Thyroid gland (tissue), 4 donors: ENCODE measurements at regions not wholly inside any gene's neighbourhood (a gene's known extent, or its start where the extent isn't known, plus 50 kb on each side); places are given as distances from the start of the nearest gene placed in this dataset.

Experiments
- DNase-seq, 2 donors: peaks; one replicate each; pipeline ENCODE4 v3.0.0-alpha.2; 2019
- H3K27ac ChIP-seq, 3 donors: fragments of 200-600 bp; sonication (generic); 1 replicate in 2 of 3; 2 replicates in 1 of 3; pipeline ENCODE4 v1.5.1; 2016 to 2019; ENCODE audit warnings: mild to moderate bottlenecking in 1 of 3, moderate library complexity in 1 of 3
- H3K27me3 ChIP-seq: fragments of 200-600 bp; sonication (generic); one replicate; pipeline ENCODE4 v1.5.1; 2019
- H3K36me3 ChIP-seq, 2 donors: fragments of 200-600 bp; sonication (generic); one replicate each; pipeline ENCODE4 v1.5.1; 2016 to 2019
- H3K4me1 ChIP-seq, 2 donors: fragments of 200-600 bp; sonication (generic); one replicate each; pipeline ENCODE4 v1.5.1; 2017 to 2019
- H3K4me3 ChIP-seq, 3 donors: fragments of 200-600 bp; sonication (generic); replicated peaks in 1 of 3; 1 replicate in 2 of 3; 2 replicates in 1 of 3; pipeline ENCODE4 v1.5.1; 2016; ENCODE audit warnings: mild to moderate bottlenecking in 1 of 3
- H3K9me3 ChIP-seq: fragments of 200-600 bp; sonication (generic); one replicate; pipeline ENCODE4 v1.5.1; 2017
- CTCF ChIP-seq, 6 experiments: fragments of 200-600 bp in 3 of 6; fragments of 450-650 bp in 3 of 6; sonication (generic) in 3 of 6; IDR thresholded peaks; one replicate each; pipeline ENCODE4 v1.5.1; 2016 to 2019; ENCODE audit warnings: antibody characterized with exemption in 6 of 6, mild to moderate bottlenecking in 2 of 6, inconsistent platforms in 1 of 6, moderate library complexity in 1 of 6
- POLR2A ChIP-seq, 2 donors: fragments of 450-650 bp; IDR thresholded peaks; one replicate each; pipeline ENCODE4 v1.6.1; 2017; ENCODE audit warnings: antibody characterized with exemption in 2 of 2, mild to moderate bottlenecking in 2 of 2, moderate library complexity in 1 of 2
- WGBS, 2 donors: methylation state at CpG; one replicate each; pipeline ENCODE4 v1.1.5; 2017; 5-methylcytosine and 5-hydroxymethylcytosine counted together
- intact Hi-C: fragments of 100-400 bp; cut with DNase I; formaldehyde crosslinking; loops from one replicate; pipeline ENCODE4 v1.15.1; 2023

- Histone ChIP-seq H3K9me3 (no peaks in the 10 kb centered on the region), H3K4me1 (peaks cover 0 to 15% of the 10 kb centered on the region in 2 donors), H3K27me3 (no peaks in the 10 kb centered on the region), H3K36me3 (no peaks in the 10 kb centered on the region), H3K27ac (no peak overlapping the region), H3K4me3 (no peak overlapping the region)
- WGBS, 2 donors = 90 to 94% methylated on average over 19 to 20 of the region's 21 CpGs
- intact Hi-C loops = no loop called here
- no peak for TF ChIP-seq POLR2A (IDR thresholded peaks at IDR 0.05)
- TF ChIP-seq CTCF (IDR thresholded peaks at IDR 0.05) = no peak
- no peak for DNase-seq
These were observed 132.5 kb downstream of the OLFM1 start for GRCh38 chr9:135219676-135220600.

GRCh38 chr9:135220601-135221575 lies 133.4 kb downstream of the OLFM1 start:
- Histone ChIP-seq H3K4me1 (peaks cover 0 to 10% of the 10 kb centered on the region in 2 donors), H3K4me3 (no peak overlapping the region), H3K36me3 (no peaks in the 10 kb centered on the region), H3K27me3 (no peaks in the 10 kb centered on the region), H3K27ac (no peak overlapping the region), H3K9me3 (no peaks in the 10 kb centered on the region)
- TF ChIP-seq CTCF (IDR thresholded peaks at IDR 0.05) = no peak
- TF ChIP-seq POLR2A (IDR thresholded peaks at IDR 0.05) = no peak
- intact Hi-C loops = no loop called here
- WGBS, 2 donors = 83 to 84% methylated on average over 25 of the region's 28 CpGs
- DNase-seq = no peak

GRCh38 chr9:135221576-135221950 lies 134.1 kb downstream of the OLFM1 start:
- Histone ChIP-seq H3K4me1 (peaks cover 0 to 9% of the 10 kb centered on the region in 2 donors), H3K27ac (no peak overlapping the region), H3K27me3 (no peaks in the 10 kb centered on the region), H3K36me3 (no peaks in the 10 kb centered on the region), H3K4me3 (no peak overlapping the region), H3K9me3 (no peaks in the 10 kb centered on the region)
- DNase-seq = no peak
- intact Hi-C loops = no loop called here
- no peak for TF ChIP-seq POLR2A (IDR thresholded peaks at IDR 0.05)
- TF ChIP-seq CTCF (IDR thresholded peaks at IDR 0.05) = no peak
- WGBS, 2 donors = 59 to 93% methylated on average over 8 to 9 of the region's 9 CpGs

- H3K27me3 ChIP-seq = no peaks in the 10 kb centered on the region
- TF ChIP-seq POLR2A (IDR thresholded peaks at IDR 0.05) (no peak), CTCF (IDR thresholded peaks at IDR 0.05) (no peak)
- H3K27ac ChIP-seq = no peak overlapping the region
These were observed 134.6 kb downstream of the OLFM1 start for GRCh38 chr9:135221951-135222631.

More at GRCh38 chr9:135221951-135222631, 134.6 kb downstream of the OLFM1 start:
- intact Hi-C loops = no loop called here
- Histone ChIP-seq H3K4me1 (peaks cover 0 to 9% of the 10 kb centered on the region in 2 donors), H3K9me3 (no peaks in the 10 kb centered on the region), H3K4me3 (no peak overlapping the region), H3K36me3 (no peaks in the 10 kb centered on the region)
- no peak for DNase-seq
- WGBS, 2 donors = 59 to 93% methylated on average over 3 to 10 of the region's 16 CpGs
